ENCODE measurements at regions not wholly inside any gene's neighbourhood (a gene's known extent, or its start where the extent isn't known, plus 50 kb on each side); places are given as distances from the start of the nearest gene placed in this dataset.

DNA sequence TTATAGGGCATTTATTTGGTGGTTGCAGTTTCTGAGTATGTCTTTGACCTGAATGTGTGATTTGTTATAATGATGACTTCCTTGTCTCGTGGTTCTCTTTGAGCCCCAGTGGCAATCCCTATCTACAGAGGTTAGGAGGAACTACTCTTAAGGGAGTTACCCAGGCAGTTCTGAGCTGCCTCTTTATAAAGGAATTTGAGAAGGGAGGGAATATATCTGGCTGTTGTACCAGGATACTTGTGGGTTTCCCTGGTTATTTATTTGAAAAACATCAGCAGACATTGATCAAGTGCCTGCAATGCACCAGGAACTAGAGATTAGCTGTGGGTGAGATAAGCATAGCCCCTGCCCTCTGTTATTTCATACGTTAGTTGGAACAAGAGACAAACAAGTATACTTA lies 243.5 kb upstream of the ARHGAP20 start:
- no peak for DNase-seq (ENCODE audit: low read depth)
- H3K4me3 ChIP-seq (ENCODE audit: low read length): no peak overlapping the region
- TF ChIP-seq, protein P1, sequence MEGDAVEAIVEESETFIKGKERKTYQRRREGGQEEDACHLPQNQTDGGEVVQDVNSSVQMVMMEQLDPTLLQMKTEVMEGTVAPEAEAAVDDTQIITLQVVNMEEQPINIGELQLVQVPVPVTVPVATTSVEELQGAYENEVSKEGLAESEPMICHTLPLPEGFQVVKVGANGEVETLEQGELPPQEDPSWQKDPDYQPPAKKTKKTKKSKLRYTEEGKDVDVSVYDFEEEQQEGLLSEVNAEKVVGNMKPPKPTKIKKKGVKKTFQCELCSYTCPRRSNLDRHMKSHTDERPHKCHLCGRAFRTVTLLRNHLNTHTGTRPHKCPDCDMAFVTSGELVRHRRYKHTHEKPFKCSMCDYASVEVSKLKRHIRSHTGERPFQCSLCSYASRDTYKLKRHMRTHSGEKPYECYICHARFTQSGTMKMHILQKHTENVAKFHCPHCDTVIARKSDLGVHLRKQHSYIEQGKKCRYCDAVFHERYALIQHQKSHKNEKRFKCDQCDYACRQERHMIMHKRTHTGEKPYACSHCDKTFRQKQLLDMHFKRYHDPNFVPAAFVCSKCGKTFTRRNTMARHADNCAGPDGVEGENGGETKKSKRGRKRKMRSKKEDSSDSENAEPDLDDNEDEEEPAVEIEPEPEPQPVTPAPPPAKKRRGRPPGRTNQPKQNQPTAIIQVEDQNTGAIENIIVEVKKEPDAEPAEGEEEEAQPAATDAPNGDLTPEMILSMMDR (conservative IDR thresholded peaks at IDR 0.05; ENCODE audit: low read depth, low read length): no peak

DNA sequence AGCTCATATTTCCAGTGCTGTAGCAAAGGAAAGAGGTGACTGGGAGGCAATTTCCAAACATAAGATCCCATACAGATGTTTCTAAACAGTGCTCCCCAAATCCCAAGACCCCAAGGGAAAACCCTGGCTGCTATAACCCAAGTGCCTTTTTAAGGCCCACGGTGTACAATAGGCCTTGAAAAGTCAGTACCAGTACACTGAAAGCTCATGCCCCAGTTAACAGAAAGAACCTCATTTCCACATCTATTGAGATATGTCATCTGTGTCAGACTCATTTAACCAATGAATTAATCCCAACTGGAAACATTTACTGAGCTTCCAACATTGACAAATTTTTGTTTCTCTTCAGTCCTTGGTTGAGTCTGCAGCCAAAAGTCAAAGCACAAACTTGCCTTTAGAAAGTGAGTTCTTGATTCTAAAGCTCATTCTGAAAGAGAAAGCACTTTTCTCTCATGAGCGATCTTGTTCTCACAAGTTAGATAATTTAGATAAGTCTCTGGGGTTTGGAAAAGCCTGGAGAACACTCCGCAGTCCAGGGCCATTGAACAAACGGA lies 239.8 kb upstream of the ARHGAP20 start:
- no peak for DNase-seq (ENCODE audit: low read depth)
- H3K4me3 ChIP-seq (ENCODE audit: low read length): no peak overlapping the region
- TF ChIP-seq, protein P1 (conservative IDR thresholded peaks at IDR 0.05; ENCODE audit: low read depth, low read length): no peak

DNA sequence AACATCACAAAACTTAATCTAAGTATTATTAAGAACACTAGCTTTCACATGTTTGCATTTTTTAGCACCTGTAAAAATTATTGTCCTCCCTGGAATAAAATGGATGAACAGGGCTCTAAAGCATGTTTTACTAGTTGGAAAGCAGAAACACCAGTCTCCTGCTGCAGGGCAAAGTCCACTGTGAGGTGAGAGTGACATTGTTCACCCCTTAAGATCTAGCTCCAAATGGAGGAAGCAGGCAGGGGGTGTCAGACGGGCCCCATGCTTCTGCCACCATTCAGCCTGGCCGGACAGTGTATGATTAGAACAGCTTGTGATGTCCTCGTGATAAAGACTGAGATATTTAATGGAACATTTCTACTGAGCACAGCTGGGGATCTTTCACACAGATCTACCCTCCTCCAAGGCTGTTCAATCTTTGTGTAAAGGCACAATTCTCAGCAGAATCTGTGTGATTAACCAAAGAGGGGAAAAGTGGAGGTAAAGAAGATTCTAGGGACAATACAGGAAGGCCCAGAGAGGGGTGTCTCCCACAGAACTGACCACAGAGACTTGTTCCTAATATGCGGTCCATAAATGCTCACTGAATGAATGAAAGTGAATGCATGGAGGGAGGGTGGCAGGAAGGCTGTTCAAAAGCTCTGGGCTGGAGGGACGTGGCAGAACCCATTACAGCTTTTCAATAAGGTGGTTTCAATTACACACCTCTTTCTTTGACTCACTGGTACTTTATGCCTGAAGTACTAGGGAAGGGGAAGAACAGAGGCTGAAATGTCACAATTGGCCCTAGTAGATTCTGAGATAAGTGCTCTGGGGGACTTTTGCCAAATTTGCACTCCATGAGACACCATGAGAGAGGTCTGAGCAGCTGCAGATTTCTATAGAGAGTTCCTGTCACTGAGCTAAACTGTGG lies 239.1 kb upstream of the ARHGAP20 start:
- no peak overlapping the region for H3K4me3 ChIP-seq (ENCODE audit: low read length)
- no peak for DNase-seq (ENCODE audit: low read depth)
- TF ChIP-seq, protein P1 (conservative IDR thresholded peaks at IDR 0.05; ENCODE audit: low read depth, low read length): no peak

DNA sequence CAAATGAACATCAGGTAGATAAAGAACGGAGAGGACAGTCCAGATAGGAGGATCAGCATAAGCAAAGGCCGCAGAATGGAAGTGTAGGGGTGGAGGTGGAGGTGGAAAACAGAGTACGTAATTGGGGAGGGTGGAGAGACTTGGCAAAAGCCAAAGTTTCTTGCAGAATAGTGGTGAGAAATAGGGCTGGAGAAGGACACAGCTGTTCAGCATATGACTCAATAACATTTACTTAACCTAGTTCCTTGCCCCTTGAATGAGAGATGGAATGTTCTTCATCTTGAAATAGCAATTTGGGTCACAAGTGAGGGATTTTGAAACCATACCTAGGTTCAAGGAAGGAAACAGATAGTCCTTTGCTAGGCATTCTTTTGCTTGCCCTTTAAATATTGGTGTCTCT lies 235.9 kb upstream of the ARHGAP20 start:
- TF ChIP-seq, protein P1 (conservative IDR thresholded peaks at IDR 0.05; ENCODE audit: low read depth, low read length): no peak
- no peak overlapping the region for H3K4me3 ChIP-seq (ENCODE audit: low read length)
- no peak for DNase-seq (ENCODE audit: low read depth)

DNA sequence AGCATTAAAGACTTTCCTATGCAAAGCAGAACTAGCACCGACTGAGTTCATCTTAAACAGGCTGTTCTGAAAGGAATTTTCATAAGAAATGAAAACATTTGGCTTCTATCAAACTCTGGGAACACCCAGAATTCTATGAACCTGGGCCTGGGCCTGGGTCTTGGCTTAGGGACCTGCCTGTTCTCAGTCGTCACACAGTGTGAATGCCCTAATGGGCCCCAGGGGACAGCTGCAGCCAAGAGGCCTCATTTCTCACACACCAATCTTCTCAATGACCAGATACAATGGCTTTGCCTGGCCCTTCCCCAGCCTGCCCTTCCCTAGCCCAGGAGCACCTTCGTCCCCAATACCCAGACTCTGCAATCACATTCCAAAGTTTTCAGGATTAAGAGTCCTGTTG lies 234.9 kb upstream of the ARHGAP20 start:
- TF ChIP-seq, protein P1 (conservative IDR thresholded peaks at IDR 0.05; ENCODE audit: low read depth, low read length): no peak
- no peak for DNase-seq (ENCODE audit: low read depth)
- no peak overlapping the region for H3K4me3 ChIP-seq (ENCODE audit: low read length)

DNA sequence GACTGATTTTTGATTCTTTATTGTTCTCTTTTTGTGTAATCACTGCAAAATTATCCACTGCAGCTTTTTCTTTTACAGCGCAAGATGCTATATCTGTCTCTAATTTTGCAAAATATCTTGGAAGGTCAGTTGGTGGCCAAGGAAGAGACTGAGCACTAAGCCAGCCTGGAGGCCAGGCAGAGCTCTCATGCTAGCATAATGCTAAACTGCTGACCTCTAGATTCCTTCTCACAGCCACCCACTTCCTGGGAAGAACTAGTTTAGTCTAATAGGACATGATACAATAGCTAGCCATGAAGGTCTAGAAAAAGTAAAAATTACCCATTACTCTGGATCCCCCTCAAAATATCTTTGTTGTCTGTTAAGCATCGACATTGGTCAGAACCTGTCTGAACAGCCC lies 227.2 kb upstream of the ARHGAP20 start:
- TF ChIP-seq, protein P1 (conservative IDR thresholded peaks at IDR 0.05; ENCODE audit: low read depth, low read length): no peak
- no peak for DNase-seq (ENCODE audit: low read depth)
- no peak overlapping the region for H3K4me3 ChIP-seq (ENCODE audit: low read length)
